Cerebellar cortex (tissue), 1 donor: ENCODE measurements at regions not wholly inside any gene's neighbourhood (a gene's known extent, or its start where the extent isn't known, plus 50 kb on each side); places are given as distances from the start of the nearest gene placed in this dataset.
"Not testable (repeated sequence)": the region's sequence is repeated elsewhere in the genome, so short reads cannot be mapped to it uniquely, and the experiment has no call there.

Source experiments
- DNase-seq: peaks from one replicate; pipeline ENCODE4 v3.0.0-alpha.2; 2015; ENCODE audit warnings: low spot score

- no peak for DNase-seq
Measured at GRCh38 chr6:7016226-7016625, 91.5 kb upstream of the RREB1 start.

DNA sequence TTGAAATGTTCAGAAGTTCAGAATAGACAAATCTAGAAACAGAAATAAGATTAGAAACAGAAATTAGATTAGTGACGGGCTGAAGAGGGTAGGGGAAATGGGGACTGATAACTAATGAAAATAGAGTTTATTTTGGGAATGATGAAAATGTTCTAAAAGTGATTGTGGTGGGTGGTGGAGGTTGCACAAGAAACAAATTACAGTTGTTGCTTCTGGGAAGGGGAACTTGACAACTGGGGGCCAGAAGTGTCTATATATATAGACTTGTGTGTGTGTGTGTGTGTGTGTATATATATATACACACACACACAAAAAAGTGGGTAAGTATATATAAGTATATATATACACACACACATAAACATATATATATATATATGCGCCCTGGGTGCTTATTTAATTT lies 86.5 kb upstream of the RREB1 start:
- no peak for DNase-seq

- DNase-seq, result no peak
Measured at GRCh38 chr6:7025861-7026260, 81.9 kb upstream of the RREB1 start.

DNA sequence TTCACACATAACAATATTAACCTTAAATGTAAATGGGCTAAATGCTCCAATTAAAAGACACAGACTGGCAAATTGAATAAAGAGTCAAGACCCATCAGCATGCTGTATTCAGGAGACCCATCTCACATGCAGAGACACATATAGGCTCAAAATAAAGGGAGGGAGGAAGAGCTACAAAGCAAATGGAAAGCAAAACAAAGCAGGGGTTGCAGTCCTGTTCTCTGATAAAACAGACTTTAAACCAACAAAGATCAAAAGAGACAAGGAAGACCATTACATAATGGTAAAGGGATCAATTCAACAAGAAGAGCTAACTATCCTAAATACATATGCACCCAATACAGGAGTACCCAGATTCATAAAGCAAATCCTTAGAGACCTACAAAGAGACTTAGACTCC lies 78.8 kb upstream of the RREB1 start:
- DNase-seq, result not testable (repeated sequence)

GRCh38 chr6:7030968-7031367 lies 76.8 kb upstream of the RREB1 start:
- not testable (repeated sequence) for DNase-seq

DNA sequence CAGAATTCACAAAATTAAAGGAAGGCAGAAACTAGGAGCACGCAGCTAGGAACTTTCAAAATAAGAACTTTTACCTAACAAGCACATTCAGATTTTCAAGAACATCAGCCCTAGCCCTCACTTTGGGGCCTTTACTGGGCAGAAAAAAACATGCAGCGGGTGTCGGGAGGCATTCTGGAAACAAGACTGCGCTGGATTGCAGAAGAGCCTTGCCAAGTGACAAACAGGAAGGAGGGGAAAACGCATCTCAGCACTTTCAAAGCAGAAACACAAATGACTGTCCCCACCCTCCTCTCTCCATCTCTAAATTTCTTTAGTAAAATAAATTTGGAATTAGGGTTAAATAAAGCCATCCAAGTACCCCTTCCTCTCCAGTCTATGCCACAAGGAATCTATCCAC lies 74.6 kb upstream of the RREB1 start:
- no peak for DNase-seq

- DNase-seq, result no peak
Measured at GRCh38 chr6:7034055-7034454, 73.7 kb upstream of the RREB1 start.

- no peak for DNase-seq
Measured at GRCh38 chr6:7035837-7036249, 71.9 kb upstream of the RREB1 start.

GRCh38 chr6:7041511-7042026 lies 66.2 kb upstream of the RREB1 start:
- DNase-seq, result no peak

- DNase-seq, result no peak
Measured at GRCh38 chr6:7042056-7042653, 65.6 kb upstream of the RREB1 start.

- no peak for DNase-seq
Measured at GRCh38 chr6:7042654-7043545, 64.9 kb upstream of the RREB1 start.

- no peak for DNase-seq
Measured at GRCh38 chr6:7045331-7045730, 62.4 kb upstream of the RREB1 start.

DNA sequence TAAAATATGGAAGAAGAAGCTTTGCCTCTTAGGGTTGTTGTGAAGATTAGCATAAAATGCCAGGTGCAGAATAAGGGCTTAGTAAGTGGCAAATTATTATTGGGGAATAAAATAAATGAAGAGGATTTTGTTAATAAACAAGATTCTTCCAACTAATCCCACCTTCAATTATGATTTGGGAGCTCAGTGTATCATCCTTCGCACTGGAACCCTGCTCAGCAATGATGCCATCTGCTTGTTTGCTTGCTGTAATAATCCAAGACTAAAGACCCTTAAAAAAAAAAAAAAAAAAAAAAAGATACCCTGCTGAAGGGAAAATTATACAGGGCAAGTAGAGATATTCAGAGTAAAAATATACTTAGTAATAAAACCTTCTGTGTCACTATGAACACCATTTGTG lies 62.0 kb upstream of the RREB1 start:
- no peak for DNase-seq

GRCh38 chr6:7047128-7047527 lies 60.6 kb upstream of the RREB1 start:
- DNase-seq, result no peak

DNA sequence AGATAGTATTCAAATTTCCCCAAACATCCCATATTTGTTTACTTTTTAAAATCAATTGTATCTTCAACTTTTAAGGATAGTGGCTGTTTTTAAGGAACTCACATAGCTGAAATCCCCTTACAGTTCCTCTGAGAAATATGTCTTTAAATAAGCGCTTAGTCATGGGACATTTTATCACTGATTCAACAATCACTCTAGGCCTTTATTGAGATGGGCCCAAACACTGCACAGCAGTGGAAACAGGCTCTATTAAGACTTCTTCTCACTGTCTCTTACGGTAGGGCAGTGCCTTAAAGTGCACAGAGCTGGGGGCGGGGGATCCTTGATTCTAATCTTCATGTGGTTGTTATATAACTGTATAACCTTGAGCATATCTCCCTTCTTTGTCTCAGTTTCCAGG lies 59.8 kb upstream of the RREB1 start:
- DNase-seq, result no peak

GRCh38 chr6:7048894-7049293 lies 58.9 kb upstream of the RREB1 start:
- DNase-seq, result no peak

- no peak for DNase-seq
Measured at GRCh38 chr6:7050004-7050403, 57.8 kb upstream of the RREB1 start.

DNA sequence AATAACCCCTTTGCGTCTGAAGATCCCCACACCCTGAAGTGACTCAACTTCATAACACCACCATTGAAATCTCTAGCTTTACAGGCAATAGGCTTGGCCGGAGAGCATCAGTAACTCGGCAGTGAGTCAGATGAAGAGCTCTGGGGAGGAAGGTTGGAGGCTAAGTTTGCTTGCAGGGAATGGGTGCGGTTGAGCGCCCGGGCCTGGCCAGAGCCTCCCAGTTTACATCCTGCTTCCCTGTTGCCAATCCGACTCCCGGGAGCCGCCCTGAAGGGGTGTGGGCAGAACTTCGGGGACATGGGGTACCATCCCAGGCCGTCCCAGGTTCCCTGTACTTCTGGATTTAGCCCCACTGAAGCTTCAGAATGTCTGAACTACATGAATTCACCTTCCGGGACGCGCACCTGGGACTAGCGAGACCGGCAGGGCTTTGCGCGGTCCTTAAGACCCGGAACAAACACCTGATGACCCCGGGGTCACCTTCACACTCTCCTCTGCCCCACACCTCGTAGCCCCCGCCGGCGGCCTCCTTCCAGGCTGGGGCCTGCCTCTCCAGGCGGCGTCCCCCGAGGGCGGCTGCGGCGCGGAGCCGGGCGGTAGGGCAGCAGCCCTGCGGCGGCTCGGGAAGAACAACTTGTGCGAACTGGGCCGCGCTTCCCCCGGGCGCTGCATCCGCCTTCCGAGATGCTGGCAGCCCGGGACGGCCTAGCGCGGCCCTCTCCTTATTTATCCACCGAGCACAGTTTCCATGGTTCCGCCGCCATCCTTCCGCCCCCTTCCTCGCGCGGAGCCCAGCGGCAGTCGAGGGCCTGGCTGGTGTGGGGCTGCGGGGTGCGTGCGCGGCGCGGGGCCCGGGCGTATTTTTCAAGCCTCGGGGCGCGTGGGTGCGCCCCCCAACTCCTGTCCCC lies 56.6 kb upstream of the RREB1 start:
- no peak for DNase-seq

DNA sequence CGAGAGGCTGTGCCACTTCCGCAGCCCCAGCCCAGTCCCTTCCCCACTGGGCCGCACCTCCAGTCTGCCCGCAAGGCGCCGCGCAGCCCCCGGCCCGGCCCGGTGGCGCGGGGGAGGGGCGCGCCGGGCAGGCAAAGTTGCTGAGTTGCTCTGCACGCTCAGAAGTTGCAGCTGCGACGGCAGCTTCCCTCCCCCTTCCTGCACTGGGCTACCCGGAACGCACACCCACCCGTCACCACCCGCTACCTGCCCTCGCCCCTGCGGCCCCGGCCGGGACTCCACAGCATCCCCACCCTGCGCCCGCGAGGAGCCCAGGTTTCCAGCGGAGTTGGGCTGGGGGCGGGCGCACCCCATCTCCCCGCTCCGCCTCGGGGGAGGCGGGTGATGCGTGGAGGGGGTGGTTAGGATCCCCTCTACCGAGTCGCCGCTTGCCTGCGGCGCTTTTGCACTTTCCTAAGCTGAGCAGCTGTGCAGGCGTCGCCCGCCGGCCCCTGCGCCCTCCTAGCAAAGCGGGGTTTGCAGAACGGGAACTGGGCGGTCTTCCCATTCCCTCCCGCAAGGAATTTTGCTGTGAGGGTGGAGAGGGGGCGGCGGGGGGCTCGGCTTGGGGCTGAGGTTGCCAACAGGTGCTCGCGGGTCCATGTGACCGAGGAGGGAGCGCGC lies 55.9 kb upstream of the RREB1 start:
- DNase-seq, result no peak

DNA sequence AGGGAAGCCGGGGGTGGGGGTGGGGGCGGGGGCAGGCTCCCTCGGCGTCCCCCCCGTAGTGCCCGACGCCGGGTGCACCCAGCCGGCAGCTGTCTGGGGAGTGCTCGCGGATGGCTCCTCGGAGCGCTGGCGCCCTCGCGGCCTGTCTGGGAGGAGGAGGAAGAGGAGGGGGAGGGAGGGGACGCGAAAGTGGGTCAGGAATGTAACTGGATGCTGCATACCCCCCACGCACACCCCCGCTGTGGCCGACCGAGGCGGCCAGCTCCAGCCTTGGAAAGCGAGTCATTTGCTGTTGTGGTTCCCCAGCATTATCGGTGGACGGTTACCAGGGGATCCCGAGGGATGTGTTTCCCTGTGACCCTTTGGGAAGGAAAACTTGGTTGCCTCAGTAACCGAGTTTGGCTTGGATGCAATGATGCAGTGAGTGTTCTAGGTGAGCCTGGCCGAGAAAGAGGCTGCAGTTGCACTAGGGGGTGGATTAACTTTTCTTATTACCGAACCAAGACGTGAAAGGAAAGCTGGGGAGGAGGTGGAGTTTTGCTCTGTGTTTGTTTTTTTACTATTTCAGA lies 55.2 kb upstream of the RREB1 start:
- DNase-seq, result no peak

DNA sequence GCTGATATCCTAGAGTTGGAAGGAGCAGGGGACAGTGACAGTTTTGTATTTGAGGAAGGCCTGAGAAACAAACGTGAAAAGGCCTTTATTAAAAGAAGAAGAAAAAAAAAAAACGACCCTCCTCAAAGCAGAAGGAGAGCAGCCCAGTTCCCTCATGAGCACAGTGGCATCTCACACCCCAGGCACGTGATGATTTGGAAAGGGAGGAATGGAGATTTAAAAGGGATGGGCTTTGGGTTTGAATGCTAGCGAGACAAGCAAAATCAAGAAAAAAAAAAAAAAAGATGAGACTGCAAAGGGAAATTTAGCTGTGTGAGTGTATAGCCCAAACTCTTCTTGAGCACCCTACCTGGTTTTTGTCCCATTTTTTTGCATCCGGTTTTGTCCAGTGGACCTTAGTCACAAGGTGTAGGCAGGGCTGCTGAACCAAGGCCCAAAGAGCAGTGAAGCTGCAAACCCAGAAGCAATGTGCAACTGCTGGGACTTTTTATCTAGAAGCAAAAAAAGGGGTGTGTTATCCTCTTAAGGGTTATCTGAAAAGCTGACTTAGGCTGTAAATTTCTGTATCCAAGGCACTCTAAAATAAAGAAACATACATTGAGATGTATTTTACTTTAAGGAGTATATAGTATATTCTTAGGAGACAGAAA lies 54.5 kb upstream of the RREB1 start:
- no peak for DNase-seq
